ENCODE measurements at regions not wholly inside any gene's neighbourhood (a gene's known extent, or its start where the extent isn't known, plus 50 kb on each side); places are given as distances from the start of the nearest gene placed in this dataset.

GRCh38 chr5:20213803-20214202 is 225.8 kb upstream of the CDH18 start:
- no peak for TF ChIP-seq FOXM1 (IDR thresholded peaks at IDR 0.05; ENCODE audit: borderline replicate concordance, low read depth)
- no peak for TF ChIP-seq REST (IDR thresholded peaks at IDR 0.05; ENCODE audit: low read depth)
- TF ChIP-seq RAD21 (IDR thresholded peaks at IDR 0.05; ENCODE audit: low read depth): no peak
- TF ChIP-seq CEBPB (IDR thresholded peaks at IDR 0.05): no peak
- TF ChIP-seq ZBTB7A (IDR thresholded peaks at IDR 0.05; ENCODE audit: low read depth): no peak
- TF ChIP-seq EGR1 (IDR thresholded peaks at IDR 0.05): no peak
- no peak for TF ChIP-seq EP300 (IDR thresholded peaks at IDR 0.05; ENCODE audit: borderline replicate concordance)
- TF ChIP-seq NFIC (IDR thresholded peaks at IDR 0.05): no peak
- TF ChIP-seq TEAD4 (IDR thresholded peaks at IDR 0.05): no peak
- TF ChIP-seq CREB1 (IDR thresholded peaks at IDR 0.05; ENCODE audit: low read depth): no peak
- TF ChIP-seq TCF12 (IDR thresholded peaks at IDR 0.05; ENCODE audit: low read depth): no peak
- TF ChIP-seq, protein P1, sequence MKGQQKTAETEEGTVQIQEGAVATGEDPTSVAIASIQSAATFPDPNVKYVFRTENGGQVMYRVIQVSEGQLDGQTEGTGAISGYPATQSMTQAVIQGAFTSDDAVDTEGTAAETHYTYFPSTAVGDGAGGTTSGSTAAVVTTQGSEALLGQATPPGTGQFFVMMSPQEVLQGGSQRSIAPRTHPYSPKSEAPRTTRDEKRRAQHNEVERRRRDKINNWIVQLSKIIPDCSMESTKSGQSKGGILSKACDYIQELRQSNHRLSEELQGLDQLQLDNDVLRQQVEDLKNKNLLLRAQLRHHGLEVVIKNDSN (IDR thresholded peaks at IDR 0.05): no peak
- TF ChIP-seq TAF1 (IDR thresholded peaks at IDR 0.05; ENCODE audit: low read depth): no peak

All from Ishikawa (cell line).